IPS-15b (cell line): ENCODE measurements at regions not wholly inside any gene's neighbourhood (a gene's known extent, or its start where the extent isn't known, plus 50 kb on each side); places are given as distances from the start of the nearest gene placed in this dataset.
"Not testable (repeated sequence)": the region's sequence is repeated elsewhere in the genome, so short reads cannot be mapped to it uniquely, and the experiment has no call there.

Experiments used
- H3K27me3 ChIP-seq: one replicate; pipeline ENCODE4 v1.6.1; 2013; ENCODE audit warnings: low read length; ENCODE audit not compliant: control insufficient read depth, insufficient read depth
- H3K36me3 ChIP-seq: one replicate; pipeline ENCODE4 v1.6.1; 2013; ENCODE audit warnings: low read length; ENCODE audit not compliant: control insufficient read depth, insufficient read depth
- H3K4me1 ChIP-seq: one replicate; pipeline ENCODE4 v1.6.1; 2013; ENCODE audit warnings: mild to moderate bottlenecking, low read length; ENCODE audit not compliant: control insufficient read depth, insufficient read depth
- H3K4me3 ChIP-seq: one replicate; pipeline ENCODE4 v1.5.1; 2013; ENCODE audit warnings: low read depth, low read length
- H3K9ac ChIP-seq: one replicate; pipeline ENCODE4 v1.6.1; 2013; ENCODE audit warnings: low read depth, mild to moderate bottlenecking, low read length
- H3K9me3 ChIP-seq: one replicate; pipeline ENCODE4 v1.6.1; 2013; ENCODE audit warnings: mild to moderate bottlenecking, low read length; ENCODE audit not compliant: control insufficient read depth, insufficient read depth

DNA sequence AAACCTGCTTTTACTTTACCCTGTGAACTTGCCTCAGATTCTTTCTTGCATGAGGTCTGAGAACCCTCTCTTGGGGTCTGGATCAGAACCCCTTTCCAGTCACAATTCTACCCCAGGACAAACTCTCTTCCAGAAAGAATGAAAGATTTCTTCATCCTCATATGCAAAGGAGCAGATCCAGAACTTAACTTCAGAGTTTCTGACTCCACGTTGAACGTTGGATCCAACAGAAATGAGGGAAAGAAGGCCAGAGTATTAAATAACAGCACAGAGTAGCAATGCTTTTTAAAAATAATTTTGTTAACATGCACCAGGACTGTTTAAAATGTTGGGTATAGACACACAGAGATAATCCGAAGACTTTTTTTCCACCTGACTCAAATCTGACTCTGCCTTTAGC lies 632.9 kb upstream of the AUTS2 start:
- no peak overlapping the region for H3K9ac ChIP-seq

GRCh38 chr7:68967598-68967997 lies 630.7 kb upstream of the AUTS2 start:
- H3K9ac ChIP-seq = no peak overlapping the region
- no peak overlapping the region for H3K4me3 ChIP-seq
- H3K9me3 ChIP-seq = no peaks in the 10 kb centered on the region
- peaks cover 8% of the 10 kb centered on the region for H3K4me1 ChIP-seq
- no peaks in the 10 kb centered on the region for H3K36me3 ChIP-seq
- H3K27me3 ChIP-seq = no peaks in the 10 kb centered on the region

More for the DNA sequence above, 632.9 kb upstream of the AUTS2 start:
- Histone ChIP-seq H3K36me3 (no peaks in the 10 kb centered on the region), H3K4me3 (no peak overlapping the region), H3K27me3 (no peaks in the 10 kb centered on the region), H3K9me3 (no peaks in the 10 kb centered on the region), H3K4me1 (no peaks in the 10 kb centered on the region)

- no peak overlapping the region for H3K9ac ChIP-seq
- H3K4me1 ChIP-seq = peaks cover 8% of the 10 kb centered on the region
- no peak overlapping the region for H3K4me3 ChIP-seq
- no peaks in the 10 kb centered on the region for H3K36me3 ChIP-seq
- no peaks in the 10 kb centered on the region for H3K27me3 ChIP-seq
- no peaks in the 10 kb centered on the region for H3K9me3 ChIP-seq
These were observed 628.7 kb upstream of the AUTS2 start for GRCh38 chr7:68969571-68969970.

DNA sequence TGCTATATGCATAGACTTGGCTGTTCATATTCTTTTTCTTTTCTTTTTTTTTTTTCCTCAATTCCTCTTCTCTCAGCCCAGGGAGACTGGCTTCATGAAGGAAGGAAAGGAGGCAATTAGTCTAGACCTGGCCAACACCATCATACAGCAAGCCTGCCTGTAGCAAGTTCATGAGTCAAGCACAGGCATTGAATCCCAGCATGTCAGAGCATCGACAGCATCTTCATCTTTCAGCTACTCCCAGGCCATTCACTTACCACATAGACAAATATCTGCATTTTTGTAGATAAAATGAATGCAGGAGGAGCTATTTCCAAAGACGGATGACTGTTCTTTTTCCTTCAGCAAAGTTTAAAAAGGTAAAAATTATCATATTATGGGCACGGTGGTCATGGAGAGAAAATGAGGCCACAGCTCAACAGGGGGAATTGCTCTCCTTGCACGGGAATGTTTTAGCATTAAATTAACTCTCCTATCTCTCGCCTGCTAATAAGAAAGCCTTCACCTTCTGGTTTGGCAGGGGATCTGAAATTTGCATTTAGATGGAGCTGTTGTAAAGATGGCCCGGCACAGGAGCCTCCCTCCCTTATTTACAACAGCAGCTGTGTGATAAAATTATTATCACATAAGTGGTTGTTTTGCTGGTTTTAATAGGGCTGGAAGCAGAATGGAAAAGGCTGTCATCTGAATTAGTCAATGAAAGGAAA lies 626.5 kb upstream of the AUTS2 start:
- no peaks in the 10 kb centered on the region for H3K27me3 ChIP-seq
- H3K9me3 ChIP-seq = no peaks in the 10 kb centered on the region
- no peak overlapping the region for H3K9ac ChIP-seq
- no peak overlapping the region for H3K4me3 ChIP-seq
- no peaks in the 10 kb centered on the region for H3K36me3 ChIP-seq
- H3K4me1 ChIP-seq = peaks cover 8% of the 10 kb centered on the region

DNA sequence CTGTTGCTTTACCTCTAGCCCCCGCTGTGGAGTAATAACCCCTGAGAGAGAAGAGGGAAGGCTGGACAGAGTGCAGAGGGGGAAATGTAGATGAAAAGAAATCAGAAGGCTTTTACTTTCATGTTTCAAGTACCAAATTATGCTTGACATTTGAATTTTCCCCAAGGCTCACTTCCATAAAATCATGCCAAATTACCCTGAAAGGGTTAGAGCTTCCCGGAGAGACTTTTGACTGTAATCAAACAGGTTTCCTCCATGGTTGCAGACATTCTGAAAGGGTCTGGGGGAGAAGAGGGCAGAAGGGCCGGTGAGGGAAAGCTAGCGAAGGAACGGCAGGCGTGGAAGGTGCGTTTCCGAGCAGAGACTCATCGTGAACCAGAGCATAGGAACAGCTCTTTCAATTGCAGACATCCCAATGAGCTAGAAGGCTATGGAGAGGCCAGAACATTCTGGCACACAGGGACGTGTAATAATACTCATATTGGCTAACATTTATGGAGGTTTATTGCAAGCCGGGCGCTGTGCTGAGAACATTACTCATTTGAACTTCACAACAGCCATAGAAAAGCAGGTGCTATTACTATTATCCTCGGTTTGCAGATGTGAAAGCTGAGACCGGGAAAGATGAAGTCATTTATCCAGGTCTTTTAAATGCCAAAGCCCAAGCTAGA lies 620.8 kb upstream of the AUTS2 start:
- Histone ChIP-seq H3K36me3 (no peaks in the 10 kb centered on the region), H3K27me3 (no peaks in the 10 kb centered on the region), H3K4me1 (peaks cover 18% of the 10 kb centered on the region), H3K9me3 (no peaks in the 10 kb centered on the region), H3K4me3 (no peak overlapping the region), H3K9ac (no peak overlapping the region)

DNA sequence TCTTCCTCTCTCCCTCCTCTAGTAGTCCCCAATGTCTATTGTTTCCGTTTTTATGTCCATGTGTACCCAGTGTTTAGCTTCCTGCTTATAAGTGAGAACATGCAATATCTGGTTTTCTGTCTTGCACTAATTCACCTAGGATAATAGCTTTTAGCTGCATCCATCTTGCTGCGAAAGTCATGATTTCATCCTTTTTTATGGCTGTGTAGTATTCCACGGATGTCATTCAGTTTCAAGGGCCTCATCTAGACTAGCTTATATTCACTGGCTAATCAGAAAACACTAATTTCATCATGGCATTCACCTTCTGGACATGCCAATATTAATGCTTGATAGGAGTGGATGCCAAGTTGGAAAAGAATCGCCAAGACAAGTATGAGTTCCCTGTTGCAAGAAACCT lies 619.6 kb upstream of the AUTS2 start:
- Histone ChIP-seq H3K4me1 (peaks cover 18% of the 10 kb centered on the region), H3K36me3 (no peaks in the 10 kb centered on the region), H3K4me3 (no peak overlapping the region), H3K9ac (no peak overlapping the region), H3K27me3 (no peaks in the 10 kb centered on the region), H3K9me3 (no peaks in the 10 kb centered on the region)

GRCh38 chr7:68980011-68980410 lies 618.3 kb upstream of the AUTS2 start:
- Histone ChIP-seq H3K4me3 (no peak overlapping the region), H3K4me1 (peaks cover 18% of the 10 kb centered on the region), H3K9ac (no peak overlapping the region)

GRCh38 chr7:68980432-68980831 lies 617.8 kb upstream of the AUTS2 start:
- not testable (repeated sequence) for H3K27me3 ChIP-seq, H3K9ac ChIP-seq, H3K4me3 ChIP-seq, H3K9me3 ChIP-seq, H3K36me3 ChIP-seq
- peaks cover 18% of the 10 kb centered on the region for H3K4me1 ChIP-seq

More at GRCh38 chr7:68980011-68980410, 618.3 kb upstream of the AUTS2 start:
- H3K27me3 ChIP-seq = no peaks in the 10 kb centered on the region
- no peaks in the 10 kb centered on the region for H3K9me3 ChIP-seq
- no peaks in the 10 kb centered on the region for H3K36me3 ChIP-seq

- H3K4me3 ChIP-seq = no peak overlapping the region
- H3K9me3 ChIP-seq = peaks cover 3% of the 10 kb centered on the region
These were observed 614.0 kb upstream of the AUTS2 start for GRCh38 chr7:68984306-68984705.

DNA sequence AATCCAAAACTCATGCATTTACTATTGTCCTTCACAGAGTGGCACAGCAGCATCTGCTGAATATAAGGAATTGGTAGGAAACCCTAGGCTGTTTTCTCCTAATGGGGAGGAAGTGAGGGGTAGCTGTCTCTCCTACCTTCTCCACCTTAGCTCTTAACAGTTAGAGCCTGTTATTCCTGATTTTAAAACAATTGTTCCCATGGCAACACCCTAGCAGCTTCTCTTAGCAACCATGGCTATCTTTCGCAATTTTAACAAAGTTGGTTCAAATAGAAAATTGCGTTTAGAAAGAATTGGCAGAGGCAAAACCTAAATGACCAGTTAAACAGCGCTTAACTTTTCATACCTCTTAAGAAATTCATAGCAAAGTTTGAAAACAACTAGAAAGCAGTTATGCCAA lies 603.4 kb upstream of the AUTS2 start:
- no peaks in the 10 kb centered on the region for H3K36me3 ChIP-seq
- H3K27me3 ChIP-seq = no peaks in the 10 kb centered on the region
- no peak overlapping the region for H3K9ac ChIP-seq
- no peaks in the 10 kb centered on the region for H3K4me1 ChIP-seq
- H3K9me3 ChIP-seq = peaks cover 2% of the 10 kb centered on the region
- H3K4me3 ChIP-seq = no peak overlapping the region

More at GRCh38 chr7:68984306-68984705, 614.0 kb upstream of the AUTS2 start:
- H3K4me1 ChIP-seq = peaks cover 16% of the 10 kb centered on the region
- no peaks in the 10 kb centered on the region for H3K27me3 ChIP-seq
- H3K36me3 ChIP-seq = no peaks in the 10 kb centered on the region
- no peak overlapping the region for H3K9ac ChIP-seq

DNA sequence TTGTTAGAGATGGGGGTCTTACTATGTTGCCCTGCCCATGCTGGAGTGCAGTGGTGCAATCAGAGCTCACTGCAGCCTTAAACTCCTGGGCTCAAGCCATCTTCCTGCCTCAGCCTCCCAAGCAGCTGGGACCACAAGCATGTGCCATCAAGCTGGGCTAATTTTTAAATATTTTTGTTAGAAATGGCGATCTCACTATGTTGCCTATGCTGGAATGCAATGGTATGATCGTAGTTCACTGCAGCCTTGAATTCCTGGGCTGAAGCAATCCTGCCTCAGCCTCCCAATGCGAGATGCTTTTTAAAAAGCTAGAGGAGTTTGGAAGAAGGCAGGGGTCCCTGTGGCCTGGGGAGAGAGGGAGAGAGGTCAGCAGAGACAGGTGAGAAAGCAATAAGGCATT lies 600.1 kb upstream of the AUTS2 start:
- peaks cover 5% of the 10 kb centered on the region for H3K9me3 ChIP-seq
- no peak overlapping the region for H3K9ac ChIP-seq
- no peaks in the 10 kb centered on the region for H3K36me3 ChIP-seq
- no peak overlapping the region for H3K4me3 ChIP-seq
- no peaks in the 10 kb centered on the region for H3K27me3 ChIP-seq
- H3K4me1 ChIP-seq = no peaks in the 10 kb centered on the region

DNA sequence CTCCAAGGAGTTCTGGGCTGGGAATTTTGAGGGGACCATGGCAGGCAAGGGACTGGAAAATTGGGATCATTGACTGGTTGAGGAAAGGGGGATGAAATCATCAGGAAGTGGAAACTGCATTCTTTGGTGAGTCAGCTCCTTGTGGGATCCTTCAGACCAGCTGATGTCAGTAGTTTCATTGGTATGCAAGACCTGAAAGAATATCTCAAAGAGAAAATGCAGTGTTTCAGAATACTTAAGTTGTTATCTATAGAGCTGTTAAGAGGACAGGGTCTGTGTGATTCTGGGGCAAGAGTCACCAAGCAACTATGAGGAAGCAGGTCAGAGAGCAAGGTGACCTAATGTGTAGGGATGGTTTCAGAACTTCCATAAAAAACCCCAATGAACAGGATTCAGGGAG lies 595.9 kb upstream of the AUTS2 start:
- Histone ChIP-seq H3K9ac (no peak overlapping the region), H3K4me1 (no peaks in the 10 kb centered on the region), H3K9me3 (peaks cover 5% of the 10 kb centered on the region), H3K27me3 (no peaks in the 10 kb centered on the region), H3K36me3 (no peaks in the 10 kb centered on the region), H3K4me3 (no peak overlapping the region)
